ENCODE measurements at regions not wholly inside any gene's neighbourhood (a gene's known extent, or its start where the extent isn't known, plus 50 kb on each side); places are given as distances from the start of the nearest gene placed in this dataset.

DNA sequence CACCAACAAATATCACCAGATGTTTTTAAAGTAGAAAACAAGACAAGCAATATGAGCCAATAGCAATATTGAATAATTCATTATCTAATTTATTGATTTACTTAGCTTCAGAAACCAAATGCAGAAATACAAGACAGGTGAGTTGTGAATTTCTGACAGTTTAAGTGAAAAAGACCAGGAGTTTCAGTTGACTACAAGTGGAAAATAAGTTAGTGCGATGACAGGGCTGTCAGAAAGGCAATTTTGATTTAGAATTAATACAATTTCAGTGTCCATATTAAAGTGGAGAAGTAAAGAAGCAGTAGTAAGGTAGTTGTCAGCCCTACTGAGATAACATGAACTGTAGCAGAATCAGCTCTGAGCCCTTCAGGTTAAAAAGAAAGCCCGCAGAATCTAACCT, 1066.7 kb upstream of the ATXN8OS start:
- TF ChIP-seq REST (IDR thresholded peaks at IDR 0.05): no peak
- TF ChIP-seq BHLHE40 (IDR thresholded peaks at IDR 0.05; ENCODE audit: low read depth, low read length): no peak
- no peak for TF ChIP-seq RCOR1 (IDR thresholded peaks at IDR 0.05; ENCODE audit: low read depth, low read length)
- TF ChIP-seq CTCF (IDR thresholded peaks at IDR 0.05): no peak
- no peak for TF ChIP-seq CBX8 (IDR thresholded peaks at IDR 0.05)
- no peak for TF ChIP-seq POLR2A (IDR thresholded peaks at IDR 0.05; ENCODE audit: low read length)
